HG02870 (cell line): ENCODE measurements at regions not wholly inside any gene's neighbourhood (a gene's known extent, or its start where the extent isn't known, plus 50 kb on each side); places are given as distances from the start of the nearest gene placed in this dataset.
A peak's percentile ranks its signal among the peaks of the same experiment; 100 is the strongest.

Experiments used
- ATAC-seq: cut with Tn5 transposase; IDR thresholded peaks from one replicate; pipeline ENCODE4 v1.9.1; 2021; ENCODE audit warnings: mild to moderate bottlenecking, moderate library complexity; ENCODE audit not compliant: unreplicated experiment

DNA sequence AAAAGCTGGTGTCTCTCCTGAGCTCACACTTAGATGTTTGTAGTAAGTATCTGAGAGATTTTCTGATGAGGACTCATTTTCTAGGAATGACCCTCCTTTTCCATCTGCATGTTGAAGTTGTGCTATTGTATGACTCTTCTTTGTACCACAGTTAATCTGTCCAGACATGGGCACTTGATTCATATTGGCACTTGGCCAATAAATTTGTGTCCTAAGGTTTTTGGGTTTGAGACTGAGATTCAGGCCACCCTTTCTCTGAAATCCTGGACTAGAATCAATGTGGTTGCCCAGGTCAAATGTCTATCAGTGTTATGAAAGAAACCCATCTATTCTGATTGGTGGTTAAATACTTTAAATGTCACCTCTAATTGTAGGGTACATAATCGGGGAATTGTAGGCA lies 869.0 kb downstream of the SH3BGRL start:
- no peak for ATAC-seq

DNA sequence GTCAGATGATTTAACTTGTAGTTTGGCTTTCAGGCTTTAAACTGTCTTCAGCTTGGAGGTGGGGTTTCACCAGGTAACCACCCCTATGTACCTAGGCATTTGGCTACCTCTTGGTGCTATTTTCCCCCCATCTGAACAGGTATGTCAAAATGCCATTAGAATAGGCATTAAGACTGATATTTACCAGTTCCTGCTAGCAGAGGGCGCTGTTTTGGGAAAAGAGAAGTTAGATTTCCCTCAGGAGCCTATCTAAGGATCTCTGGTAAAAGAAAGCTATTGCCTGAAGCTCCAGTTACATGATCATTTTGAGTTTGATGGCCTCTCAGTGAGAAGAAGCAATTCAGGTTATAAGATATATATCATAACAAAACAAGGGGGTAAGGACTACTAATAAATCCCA lies 879.1 kb downstream of the SH3BGRL start:
- no peak for ATAC-seq

DNA sequence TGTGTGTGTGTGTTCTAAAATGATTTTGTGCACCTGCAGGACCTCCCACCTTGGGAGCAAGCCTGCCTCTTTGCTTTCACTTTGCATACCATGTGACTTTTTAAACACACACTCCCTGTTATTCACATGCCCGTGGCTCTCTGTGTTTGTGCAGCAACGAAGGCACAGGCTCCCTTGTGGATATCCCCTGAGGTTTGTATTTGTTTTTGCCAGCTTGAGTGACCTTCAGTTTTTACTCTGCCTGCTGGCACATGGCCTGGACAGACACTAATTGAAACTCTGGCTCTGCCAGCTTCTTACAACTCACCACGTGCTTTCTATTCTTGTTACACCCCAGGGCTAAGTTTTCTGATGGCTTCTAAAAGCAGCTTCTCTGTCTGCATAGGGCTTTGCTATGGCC lies 885.8 kb downstream of the SH3BGRL start:
- ATAC-seq: no peak

DNA sequence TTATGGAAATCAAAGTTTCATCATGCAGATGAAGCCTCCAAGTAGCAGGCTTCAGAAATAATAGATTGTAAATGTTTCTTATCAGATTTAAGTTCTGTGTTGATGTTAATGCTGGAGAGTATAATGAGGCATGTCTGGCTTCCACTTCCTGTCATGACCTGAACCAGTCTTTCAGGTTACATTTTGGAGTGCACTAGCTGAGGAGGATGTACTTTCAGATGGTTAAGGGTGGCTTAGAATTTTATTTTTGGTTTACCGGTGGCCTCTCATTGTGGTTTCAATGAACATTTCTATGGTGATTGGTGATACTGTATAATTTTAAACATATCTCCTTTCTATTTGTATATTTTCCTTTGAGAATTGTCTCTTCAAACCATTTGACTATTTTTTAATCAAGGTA lies 890.4 kb downstream of the SH3BGRL start:
- ATAC-seq: no peak

DNA sequence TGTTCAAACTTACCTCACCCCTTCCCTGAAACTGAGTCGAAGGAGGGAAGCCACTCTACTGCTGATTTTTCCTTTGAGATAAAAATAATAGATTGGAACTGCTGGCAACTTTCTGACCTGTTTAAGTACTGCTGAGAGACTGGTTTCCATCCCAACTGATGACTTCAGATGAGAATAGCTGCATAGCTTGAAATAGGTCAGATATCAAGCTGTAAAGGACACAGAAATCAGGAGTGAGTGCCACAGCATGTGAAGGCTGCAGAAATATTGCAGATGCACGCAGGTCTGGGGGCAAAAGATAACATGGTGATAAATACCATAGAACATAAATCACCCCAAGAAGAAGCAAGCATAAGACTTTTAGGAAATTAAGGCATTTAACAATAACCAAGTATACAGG lies 923.2 kb downstream of the SH3BGRL start:
- no peak for ATAC-seq

DNA sequence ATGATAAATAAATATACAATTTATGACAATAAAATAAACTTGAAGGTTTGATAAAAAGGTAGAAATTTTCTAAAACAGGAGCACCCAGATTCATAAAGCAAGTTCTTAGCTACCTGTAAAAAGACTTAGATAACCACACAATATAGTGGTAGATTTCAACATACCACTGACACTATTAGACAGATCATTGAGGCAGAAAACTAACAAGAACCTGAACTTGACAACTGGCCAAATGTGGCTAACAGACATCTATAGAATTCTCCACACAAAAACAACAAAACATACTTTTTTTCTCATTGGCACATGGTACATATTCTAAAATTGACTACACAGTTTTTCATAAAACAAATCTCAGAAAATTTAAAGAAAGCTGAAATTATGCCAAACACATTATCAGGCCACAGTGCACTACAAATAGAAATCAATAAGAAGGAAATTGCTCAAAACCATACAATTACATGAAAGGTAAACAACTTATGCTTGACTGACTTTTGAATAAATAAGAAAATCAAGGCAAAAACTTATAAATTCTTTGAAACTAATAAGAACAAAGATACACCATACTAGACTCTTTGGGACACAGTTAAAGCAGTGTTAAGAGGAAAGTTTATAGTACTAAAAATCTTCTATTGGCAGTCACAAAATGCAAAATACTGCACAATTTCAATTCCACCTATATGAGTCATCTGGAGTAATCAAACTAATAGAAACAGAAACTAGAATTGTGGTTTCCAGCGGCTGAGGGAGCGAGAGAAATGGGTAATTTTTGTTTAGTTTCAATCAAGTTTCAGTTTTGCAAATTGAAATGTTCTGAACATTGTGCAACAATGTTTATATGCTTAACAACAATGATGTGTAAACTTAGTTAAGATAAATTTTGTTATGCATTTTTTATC lies 925.6 kb downstream of the SH3BGRL start:
- ATAC-seq: peak; percentile 80

DNA sequence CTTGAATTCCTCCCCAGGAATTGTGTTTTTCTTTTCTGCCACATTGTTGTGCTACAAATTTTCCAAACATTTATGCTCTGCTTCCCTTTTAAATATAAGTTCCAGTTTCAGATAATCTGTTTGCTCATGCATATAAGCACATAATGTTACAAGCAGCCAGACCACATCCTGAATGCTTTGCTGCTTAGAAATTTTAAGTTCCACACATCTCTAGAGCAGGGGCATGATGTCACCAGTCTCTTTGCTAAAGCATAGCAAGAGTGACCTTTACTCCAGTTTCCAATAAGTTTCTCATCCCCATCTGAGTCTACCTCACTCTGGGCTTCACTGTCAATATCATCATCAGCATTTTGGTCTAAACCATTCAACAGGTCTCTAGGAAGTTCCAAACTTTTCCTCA lies 932.5 kb downstream of the SH3BGRL start:
- no peak for ATAC-seq

DNA sequence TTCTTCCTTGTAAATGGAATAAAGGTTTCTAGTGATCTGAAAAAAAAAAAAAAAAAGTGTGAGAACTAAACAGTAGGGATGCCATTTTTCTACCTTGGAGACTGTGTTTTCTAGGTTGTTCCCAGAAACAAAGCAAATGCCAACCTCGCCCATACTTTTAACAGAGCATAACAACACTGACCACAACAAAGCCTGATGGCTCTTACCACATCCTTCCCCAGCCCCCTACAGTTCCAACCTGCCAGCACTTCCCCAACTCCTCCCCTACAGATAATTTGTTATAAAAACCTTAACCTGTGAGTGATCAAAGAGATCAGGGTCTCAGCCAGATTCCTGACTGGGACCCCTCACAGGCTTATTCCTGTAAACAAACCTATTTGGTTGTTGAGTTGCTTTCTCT lies 940.0 kb downstream of the SH3BGRL start:
- no peak for ATAC-seq

DNA sequence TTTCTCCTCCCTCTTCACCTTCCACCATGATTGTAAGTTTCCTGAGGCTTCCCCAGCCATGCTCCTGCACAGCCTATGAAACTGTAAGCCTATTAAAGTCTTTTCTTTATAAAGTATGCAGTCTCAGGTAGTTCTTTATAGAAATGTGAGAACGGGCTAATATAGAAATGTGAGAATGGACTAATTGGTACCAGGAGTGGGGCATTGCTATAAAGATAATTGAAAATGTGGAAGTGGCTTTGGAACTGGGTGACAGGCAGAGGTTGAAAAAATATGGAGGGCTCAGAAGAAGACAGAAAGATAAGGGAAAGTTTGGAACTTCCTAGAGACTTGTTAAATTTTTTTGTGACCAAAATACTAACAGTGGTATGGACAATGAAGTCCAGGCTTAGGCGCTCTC lies 959.3 kb downstream of the SH3BGRL start:
- no peak for ATAC-seq

DNA sequence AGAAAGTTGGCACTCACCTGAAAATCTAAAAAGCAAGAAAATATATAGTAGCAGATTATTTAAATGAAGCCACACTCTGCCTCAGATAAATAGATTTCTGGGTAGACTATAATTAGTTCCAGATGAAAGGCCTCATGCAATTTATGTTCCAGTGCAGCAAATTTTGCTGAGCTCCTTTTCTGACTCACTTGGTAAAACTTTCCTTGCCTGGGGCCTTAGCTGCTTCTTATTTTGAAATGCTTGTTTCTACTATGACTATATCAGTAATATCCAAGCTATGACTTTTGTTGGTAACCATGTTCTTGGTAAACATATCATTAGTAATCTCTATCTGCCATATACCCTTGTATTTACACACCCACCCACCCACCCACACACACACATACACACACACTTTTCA lies 961.8 kb downstream of the SH3BGRL start:
- no peak for ATAC-seq

DNA sequence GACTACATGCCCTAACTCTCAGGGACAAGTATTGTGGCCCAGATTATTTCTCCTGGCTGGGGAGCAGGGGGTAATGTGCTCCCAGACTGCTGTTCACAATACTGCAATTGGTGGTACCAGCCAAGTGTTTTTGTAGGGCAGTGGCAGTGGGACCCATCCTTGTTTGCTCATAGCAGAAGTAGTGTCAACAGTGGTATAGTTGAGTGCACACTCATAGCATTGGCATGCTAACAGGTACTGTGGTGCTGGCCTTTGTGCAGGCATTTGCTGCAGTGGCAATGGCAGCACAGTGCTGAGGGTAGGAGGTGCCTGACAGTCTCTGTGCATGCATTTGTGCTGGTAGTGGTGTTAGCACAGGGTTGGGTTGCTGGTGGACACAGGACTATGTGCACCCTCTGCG lies 995.0 kb downstream of the SH3BGRL start:
- no peak for ATAC-seq

DNA sequence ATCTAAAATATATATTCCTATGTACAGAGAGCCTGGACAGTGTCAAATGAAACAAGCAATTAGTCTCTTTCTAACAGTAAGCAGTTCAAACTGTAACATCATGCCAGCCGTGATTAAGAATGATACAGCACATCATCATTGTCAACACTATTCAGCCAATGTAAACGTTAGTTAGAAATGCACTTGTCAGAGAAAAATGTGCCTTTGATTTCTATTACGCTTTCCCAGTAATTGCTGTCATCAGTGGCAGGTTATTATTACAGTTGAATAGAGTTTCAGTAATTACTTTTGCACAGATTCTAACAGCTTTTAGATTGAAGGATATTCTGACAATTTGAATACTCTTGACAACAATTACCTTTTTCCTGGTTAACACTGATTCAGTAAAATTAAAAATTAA lies 1007.1 kb downstream of the SH3BGRL start:
- no peak for ATAC-seq

DNA sequence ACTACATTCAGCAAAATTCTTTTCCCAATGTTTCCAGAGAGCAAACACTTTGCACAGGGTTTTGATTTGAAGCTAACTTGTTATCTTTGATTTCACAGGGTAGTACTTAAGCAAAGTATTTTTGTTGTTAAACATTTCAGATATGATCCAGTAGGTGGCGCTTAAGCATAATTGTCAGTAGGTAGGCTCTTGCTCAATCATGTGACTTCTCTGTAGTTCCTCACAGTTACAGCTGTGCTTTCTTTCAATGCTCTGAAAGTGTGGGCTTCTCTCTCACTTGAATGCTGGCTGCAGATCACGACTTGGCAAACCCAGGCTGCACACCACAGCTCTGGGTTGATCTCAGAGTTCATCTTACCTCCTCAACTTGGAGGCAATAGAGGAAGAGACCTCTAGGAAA lies 1016.5 kb downstream of the SH3BGRL start:
- ATAC-seq: peak; percentile 92

DNA sequence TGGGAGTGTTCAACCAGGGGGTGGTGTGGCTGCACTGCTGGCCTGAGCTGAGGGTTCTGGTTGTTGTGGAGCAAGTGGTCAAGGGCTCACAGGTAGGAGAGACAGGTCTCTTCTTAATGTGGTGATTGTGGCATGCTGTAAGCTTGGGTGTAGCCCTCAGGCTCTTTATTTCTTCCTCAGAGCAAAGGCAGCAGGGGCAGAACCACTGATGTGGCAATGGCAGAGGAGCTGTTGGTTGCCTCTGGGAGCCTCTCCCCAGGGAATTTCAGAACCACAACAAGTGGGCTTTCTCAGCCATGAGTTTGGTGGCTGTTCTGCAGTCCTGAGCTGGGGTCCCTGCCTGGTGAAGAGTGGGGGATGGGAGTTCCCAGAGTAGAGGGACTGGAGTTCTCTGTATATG lies 1017.2 kb downstream of the SH3BGRL start:
- no peak for ATAC-seq

DNA sequence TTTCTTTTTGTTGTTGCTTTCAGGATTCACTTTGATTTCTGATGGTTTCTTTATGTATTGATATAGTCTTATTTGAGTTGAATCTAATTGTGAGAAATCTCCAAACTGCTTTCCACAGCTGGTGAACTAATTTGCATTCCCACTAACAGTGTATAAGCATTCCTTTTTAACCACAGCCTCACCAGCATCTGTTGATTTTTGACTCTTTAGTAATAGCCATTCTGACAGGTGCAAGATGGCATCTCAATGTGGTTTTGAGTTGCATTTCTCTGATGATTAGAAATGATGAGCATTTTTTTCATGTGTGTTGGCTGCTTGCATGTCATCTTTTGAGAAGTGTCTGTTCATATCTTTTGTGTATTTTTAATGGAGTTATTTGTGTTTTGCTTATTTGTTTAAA lies 1023.1 kb downstream of the SH3BGRL start:
- no peak for ATAC-seq

DNA sequence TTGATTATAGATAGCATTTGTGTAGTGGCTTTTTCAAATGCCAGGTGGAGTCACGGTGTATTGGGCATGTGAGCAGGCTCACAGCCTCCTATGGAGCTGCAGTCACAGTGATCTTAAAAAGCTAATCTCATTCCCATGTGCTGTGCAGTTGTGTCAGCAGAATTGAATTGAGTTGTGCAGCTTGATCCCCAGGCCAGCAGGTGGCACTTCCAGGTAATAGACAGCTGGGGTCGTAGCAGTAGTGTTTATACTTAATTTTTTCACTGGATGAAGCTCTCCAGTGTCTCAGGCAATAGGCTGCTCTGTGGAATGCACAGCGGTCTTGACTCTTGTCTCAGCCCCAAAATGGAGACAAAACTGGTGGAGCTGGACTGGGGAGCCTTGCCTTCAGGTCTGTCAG lies 1028.1 kb downstream of the SH3BGRL start:
- no peak for ATAC-seq

DNA sequence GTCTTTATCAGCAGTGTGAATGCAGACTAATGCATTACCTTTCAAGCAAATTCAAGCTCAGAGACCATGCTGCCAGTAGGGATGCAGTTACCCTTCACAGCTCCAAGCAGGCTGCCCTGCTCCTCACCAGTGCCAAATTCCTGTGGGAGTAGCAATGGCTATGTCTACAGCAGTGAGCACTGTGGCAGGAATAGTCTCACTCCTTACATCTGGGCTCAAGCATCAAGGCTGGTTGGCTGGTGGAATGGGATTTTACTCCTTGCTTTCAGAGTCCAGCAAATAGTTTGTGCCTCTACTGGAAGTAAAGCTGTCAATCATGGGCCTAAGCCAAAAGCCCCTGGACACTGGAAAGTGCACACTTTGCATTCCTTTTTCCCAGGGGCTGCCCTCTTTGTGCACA lies 1030.8 kb downstream of the SH3BGRL start:
- ATAC-seq: no peak

DNA sequence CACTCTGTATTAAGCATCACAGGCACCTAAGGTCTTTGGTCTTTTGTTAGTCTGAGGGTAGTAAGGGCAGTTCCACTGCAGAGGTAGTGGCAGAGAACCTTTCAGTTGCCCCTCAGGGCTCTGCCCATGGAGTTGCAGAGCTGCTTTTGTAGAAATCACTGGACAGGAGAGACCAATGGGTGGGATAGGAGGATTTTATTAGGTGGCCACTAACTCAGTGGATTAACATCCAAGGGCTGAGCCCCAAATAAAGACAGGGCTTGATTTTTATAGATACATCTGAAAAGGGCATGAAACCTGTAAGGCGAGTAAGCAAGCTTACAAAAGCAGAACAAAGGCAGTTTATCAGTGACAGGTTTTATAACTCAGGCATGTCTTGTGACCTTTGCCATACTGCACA lies 1035.4 kb downstream of the SH3BGRL start:
- no peak for ATAC-seq
